Hematopoietic multipotent progenitor cell treated with erythropoietin and hydrocortisone succinate and interleukin-3 and kit ligand, for 8 days (in vitro differentiated cells): ENCODE measurements at regions not wholly inside any gene's neighbourhood (a gene's known extent, or its start where the extent isn't known, plus 50 kb on each side); places are given as distances from the start of the nearest gene placed in this dataset.
"Not testable (repeated sequence)": the region's sequence is repeated elsewhere in the genome, so short reads cannot be mapped to it uniquely, and the experiment has no call there.

Experiments
- DNase-seq: peaks from one replicate; pipeline ENCODE4 v3.0.0-alpha.2; 2015

DNA sequence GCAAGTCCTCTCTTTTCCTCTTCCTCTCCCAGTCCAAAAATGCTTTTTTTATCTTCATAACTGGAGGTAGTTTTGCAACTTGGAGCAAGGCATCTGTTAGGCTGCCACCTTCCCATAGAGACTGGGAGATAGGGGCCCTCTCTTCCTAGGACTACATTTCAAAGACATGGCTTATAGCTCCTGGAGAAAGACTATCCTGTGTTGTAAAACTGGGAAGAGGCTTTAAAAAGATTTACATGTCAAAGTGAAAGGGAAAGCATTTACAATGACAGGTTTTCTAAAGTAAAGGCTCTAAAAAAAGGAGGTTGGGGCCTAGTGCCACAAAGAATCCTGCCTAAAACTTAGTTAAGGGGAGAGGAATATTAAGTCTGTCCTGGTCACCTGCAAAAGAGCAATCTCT is 82.2 kb upstream of the SEMA3E start:
- no peak for DNase-seq

DNA sequence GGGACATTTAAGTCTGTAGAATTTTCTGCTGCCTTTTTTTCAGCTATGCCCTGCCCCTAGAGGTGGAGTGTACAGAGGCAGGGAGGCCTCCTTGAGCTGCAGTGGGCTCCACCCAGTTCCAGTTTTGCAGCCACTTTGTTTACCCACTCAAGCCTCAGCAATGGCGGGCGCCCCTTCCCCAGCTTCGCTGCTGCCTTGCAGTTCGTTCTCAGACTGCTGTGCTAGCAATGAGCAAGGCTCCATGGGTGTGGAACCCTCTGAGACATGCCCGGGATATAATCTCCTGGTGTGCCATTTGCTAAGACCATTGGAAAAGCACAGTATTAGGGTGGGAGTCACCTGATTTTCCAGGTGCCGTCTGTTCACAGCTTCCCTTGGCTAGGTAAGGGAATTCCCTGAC is 68.0 kb upstream of the SEMA3E start:
- not testable (repeated sequence) for DNase-seq

DNA sequence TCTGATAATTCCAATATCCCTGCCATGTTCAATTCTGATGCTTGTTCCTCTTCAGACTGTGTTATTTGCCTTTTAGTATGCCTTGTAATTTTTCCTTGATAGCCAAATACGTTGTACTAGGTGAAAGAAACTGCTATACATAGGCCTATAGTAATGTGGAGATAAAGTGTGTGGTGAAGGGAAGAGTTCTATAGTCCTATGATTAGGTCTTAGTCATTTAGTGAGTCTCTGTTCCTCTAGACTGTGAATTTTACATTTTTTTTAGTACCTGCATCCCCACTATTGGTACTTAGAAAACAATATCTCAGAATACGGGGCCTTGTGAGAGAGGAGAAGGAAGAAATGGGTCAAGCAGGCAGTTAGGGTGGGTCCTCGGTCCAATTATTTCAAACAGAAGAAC is 59.6 kb upstream of the SEMA3E start:
- DNase-seq, result no peak

DNA sequence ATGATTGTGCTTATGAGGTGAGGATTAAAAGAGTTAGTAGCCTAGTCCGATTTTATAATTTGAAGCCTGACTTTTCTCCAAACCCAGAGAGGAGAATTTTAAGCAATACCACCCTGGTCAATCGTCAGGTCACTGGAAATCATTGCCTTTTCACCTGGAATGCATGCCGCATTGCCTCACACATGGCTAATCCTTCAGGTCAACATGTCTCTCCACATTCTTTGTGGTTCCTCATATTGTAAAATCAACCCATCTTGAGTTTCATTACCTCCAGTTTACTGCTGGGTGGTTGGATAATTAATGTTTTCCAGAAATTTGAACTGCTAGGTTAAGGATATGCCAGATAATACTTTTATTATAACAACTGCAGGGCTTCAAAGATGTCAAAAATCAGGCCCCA is 55.6 kb upstream of the SEMA3E start:
- DNase-seq, result no peak

DNA sequence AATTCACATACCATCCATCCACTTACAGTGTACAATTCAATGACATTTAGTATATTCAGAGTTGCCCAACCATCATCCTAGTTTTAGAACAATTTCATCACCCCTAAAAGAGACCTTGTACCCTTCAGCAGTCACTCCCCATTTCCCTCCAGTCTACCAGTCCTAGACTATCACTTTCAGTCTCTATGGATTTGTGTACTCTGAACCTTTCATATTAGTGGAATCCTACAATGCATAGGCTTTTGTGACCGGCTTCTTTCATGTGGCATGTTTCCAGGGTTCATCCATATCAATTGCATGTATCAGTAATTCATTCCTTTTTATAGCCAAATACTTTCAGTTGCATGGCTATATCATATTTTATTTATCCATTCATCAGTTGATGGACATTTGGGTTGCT is 53.5 kb upstream of the SEMA3E start:
- no peak for DNase-seq

DNA sequence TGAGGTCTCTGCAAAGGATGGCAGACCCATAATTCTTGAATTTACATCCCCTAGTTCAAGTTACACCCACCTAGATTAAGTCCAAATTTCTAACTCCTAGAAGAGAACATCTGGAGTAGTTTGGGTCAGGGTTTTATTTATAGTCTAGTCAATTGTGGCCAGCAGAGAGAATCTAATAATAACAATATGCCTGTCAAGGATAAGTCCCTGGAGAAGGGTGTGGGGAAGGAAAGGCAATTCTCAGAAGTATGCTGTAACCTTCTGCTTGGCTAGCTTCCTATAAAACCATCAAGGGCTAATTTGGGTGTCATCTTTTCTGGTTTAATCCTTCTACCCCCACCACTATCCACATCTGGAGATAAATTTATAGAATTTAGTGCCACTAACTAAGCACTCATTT is 52.8 kb upstream of the SEMA3E start:
- DNase-seq, result no peak
